ENCODE measurements at regions not wholly inside any gene's neighbourhood (a gene's known extent, or its start where the extent isn't known, plus 50 kb on each side); places are given as distances from the start of the nearest gene placed in this dataset.

GRCh38 chr7:156009569-156009968 lies 197.3 kb upstream of the SHH start:
- TF ChIP-seq GATA2 (IDR thresholded peaks at IDR 0.05; ENCODE audit: low read depth, low read length) (no peak), GATA3 (IDR thresholded peaks at IDR 0.05; ENCODE audit: low read depth, low read length) (no peak)

Data from SH-SY5Y (cell line).